ENCODE measurements at regions not wholly inside any gene's neighbourhood (a gene's known extent, or its start where the extent isn't known, plus 50 kb on each side); places are given as distances from the start of the nearest gene placed in this dataset.
"Not testable (repeated sequence)": the region's sequence is repeated elsewhere in the genome, so short reads cannot be mapped to it uniquely, and the experiment has no call there.

DNA sequence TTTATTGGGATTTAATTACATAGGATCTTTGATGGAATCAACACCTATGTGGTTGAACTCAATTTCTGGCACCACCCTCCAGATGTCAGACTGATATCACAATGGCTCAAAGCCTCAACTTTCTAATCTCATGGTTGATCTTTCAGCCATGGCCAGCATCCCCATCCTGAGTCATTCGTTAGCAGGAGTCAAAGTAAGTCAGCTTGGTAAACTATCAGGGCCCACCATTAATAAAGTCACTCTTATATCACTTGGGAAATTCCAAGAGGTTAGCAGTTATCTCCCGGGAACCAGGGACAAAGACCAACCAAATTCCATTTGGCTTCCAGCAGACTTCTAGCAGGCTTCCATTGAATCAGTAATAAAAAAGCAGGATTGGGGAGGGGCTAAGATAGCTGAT, 50.7 kb upstream of the TNFSF4 start:
- no peak for DNase-seq (ENCODE audit: low read depth)
- no peak overlapping the region for H3K4me3 ChIP-seq (ENCODE audit: low read depth, low read length)
- TF ChIP-seq, protein P1, sequence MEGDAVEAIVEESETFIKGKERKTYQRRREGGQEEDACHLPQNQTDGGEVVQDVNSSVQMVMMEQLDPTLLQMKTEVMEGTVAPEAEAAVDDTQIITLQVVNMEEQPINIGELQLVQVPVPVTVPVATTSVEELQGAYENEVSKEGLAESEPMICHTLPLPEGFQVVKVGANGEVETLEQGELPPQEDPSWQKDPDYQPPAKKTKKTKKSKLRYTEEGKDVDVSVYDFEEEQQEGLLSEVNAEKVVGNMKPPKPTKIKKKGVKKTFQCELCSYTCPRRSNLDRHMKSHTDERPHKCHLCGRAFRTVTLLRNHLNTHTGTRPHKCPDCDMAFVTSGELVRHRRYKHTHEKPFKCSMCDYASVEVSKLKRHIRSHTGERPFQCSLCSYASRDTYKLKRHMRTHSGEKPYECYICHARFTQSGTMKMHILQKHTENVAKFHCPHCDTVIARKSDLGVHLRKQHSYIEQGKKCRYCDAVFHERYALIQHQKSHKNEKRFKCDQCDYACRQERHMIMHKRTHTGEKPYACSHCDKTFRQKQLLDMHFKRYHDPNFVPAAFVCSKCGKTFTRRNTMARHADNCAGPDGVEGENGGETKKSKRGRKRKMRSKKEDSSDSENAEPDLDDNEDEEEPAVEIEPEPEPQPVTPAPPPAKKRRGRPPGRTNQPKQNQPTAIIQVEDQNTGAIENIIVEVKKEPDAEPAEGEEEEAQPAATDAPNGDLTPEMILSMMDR (conservative IDR thresholded peaks at IDR 0.05; ENCODE audit: low read depth, low read length) = no peak

DNA sequence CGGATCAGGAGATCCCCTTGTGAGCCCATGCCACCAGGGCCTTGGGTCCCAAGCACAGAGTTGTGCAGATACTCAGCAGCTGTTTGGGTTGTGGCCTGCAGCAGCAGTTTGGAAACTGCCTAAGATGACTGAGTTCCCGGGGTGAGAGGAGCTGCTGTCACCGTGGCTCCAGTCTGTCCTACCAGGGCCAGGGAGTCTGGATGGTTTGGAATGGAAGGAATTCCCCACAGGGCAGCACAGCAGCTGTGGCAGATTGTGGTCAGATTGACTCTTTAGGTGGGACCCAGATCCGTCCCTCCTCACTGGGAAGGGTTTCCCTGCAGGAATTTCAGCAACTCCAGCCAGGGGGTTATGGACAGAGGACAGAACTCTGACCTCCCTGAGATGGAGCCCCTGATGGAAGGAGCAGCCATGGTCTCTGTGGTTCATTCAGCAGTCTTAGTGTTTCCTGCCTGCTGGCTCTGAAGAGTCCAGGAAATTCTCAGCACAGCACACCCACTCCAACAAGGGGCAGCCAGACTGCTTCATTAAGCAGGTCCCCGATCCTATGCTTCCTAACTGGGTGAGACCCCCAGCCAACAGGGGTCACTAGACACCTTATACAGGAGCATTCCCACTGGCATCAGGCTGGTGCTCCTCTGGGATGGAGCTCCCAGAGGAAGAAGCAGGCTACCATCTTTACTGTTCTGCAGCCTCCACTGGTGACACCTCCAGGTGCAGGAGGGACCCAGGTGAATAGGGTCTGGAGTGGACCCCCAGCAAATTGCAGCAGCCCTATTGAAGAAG, 51.5 kb upstream of the TNFSF4 start:
- TF ChIP-seq, protein P1 (conservative IDR thresholded peaks at IDR 0.05; ENCODE audit: low read depth, low read length) = no peak
- DNase-seq (ENCODE audit: low read depth) = no peak
- no peak overlapping the region for H3K4me3 ChIP-seq (ENCODE audit: low read depth, low read length)

DNA sequence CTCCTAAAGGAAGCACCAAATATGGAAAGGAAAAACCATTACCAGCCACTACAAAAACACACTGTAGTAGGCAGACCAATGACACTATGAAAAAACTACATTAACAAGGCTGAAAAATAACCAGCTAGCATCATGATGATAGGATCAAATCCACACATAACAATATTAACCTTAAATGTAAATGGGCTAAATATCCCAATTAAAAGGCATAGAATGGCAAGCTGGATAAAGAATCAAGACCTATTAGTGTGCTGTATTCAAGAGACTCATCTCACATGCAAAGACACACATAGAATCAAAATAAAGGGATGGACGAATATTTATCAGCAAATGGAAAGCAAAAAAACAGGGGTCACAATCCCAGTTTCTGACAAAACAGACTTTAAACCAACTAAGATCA, 53.2 kb upstream of the TNFSF4 start:
- not testable (repeated sequence) for DNase-seq (ENCODE audit: low read depth); H3K4me3 ChIP-seq (ENCODE audit: low read depth, low read length)

DNA sequence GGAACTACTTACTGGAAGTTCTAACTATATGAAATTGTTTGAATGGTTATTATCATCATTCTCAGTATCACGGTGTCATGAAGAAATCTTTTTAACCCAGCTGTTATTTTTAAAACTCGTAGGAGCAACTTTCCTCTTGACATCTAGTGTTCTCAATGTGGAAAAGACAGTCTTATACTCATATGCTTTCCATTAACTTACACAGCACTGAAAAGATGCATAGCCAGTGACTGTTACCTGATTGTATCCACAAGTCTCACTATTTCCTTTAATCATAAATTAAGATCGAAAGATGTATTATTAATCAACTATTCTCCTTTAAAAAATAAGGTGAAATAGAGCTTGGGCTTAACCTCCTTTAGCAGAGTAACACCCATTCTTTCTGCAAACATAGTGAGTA, 59.7 kb upstream of the TNFSF4 start:
- H3K4me3 ChIP-seq (ENCODE audit: low read depth, low read length) = no peak overlapping the region
- TF ChIP-seq, protein P1 (conservative IDR thresholded peaks at IDR 0.05; ENCODE audit: low read depth, low read length) = no peak
- no peak for DNase-seq (ENCODE audit: low read depth)

DNA sequence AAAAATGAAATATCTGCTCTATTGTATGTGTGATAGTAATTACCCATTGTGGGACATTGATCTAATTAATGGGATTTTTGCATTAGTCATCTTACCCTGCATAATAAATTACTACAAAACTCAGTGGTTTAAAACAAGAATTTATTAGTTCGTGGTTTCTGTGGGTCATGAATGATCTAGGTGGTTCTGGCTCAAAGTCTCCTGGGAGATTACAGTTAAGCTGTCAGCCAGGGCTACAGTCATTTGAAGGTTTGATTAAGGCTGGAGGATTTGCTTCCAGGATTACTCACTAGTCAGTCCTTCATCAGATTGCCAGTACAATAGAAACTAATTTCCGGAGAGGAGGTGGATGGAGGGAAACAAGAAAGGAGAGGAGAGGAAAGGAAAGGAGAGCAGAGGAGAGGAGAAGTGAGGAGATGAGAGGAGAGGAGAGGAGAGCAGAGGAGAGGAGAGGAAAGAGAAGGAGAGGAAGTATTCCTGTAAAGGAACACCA, 60.4 kb upstream of the TNFSF4 start:
- TF ChIP-seq, protein P1 (conservative IDR thresholded peaks at IDR 0.05; ENCODE audit: low read depth, low read length) = no peak
- DNase-seq (ENCODE audit: low read depth) = peak; percentile 31
- no peak overlapping the region for H3K4me3 ChIP-seq (ENCODE audit: low read depth, low read length)

DNA sequence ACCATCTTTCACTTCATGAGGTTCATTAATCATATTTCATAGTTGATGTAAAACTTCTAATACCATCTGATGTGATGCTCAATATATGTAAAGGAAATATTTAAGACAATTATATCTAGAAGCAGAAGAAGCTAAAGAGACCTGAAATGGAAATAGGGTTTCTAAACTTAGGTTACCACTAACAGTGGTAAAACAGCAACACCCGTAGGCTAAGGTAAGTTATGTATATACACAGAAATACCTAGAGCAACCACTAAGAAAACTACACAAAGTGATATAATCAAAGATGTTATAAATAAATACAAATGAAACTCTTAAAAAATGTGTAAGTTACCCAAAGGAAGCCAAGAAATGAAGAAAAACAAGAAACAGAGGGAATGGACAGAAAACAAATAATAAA, 61.1 kb upstream of the TNFSF4 start:
- no peak overlapping the region for H3K4me3 ChIP-seq (ENCODE audit: low read depth, low read length)
- TF ChIP-seq, protein P1 (conservative IDR thresholded peaks at IDR 0.05; ENCODE audit: low read depth, low read length) = no peak
- DNase-seq (ENCODE audit: low read depth) = no peak

DNA sequence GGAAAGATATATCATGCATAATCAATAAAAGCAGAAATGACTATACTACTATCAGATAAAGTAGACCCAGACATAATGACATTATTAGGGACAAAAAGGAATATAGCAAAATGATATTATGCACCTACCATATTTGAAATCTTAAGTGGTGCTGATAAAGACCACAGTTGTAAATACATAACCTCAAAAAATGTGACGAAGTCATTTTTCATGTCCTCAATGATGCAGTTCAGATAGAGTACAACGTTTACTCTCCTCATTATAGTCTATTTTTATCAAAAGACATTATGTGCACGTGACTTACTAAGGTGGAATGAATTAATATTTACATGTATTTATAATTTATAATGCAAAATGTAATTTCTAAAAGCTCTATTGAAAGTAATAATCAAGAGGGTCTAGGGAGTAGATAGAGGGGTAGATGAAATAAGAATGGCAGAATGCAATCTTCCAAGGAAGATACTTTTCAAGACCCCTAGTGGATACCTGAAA, 61.7 kb upstream of the TNFSF4 start:
- TF ChIP-seq, protein P1 (conservative IDR thresholded peaks at IDR 0.05; ENCODE audit: low read depth, low read length) = no peak
- no peak overlapping the region for H3K4me3 ChIP-seq (ENCODE audit: low read depth, low read length)
- no peak for DNase-seq (ENCODE audit: low read depth)
